HEK293 (cell line): ENCODE measurements at regions not wholly inside any gene's neighbourhood (a gene's known extent, or its start where the extent isn't known, plus 50 kb on each side); places are given as distances from the start of the nearest gene placed in this dataset.

Experiments
- CTCF ChIP-seq: fragments of 450-650 bp; formaldehyde crosslinking; IDR thresholded peaks from 2 replicates; pipeline ENCODE4 v1.5.1; 2016; ENCODE audit warnings: missing biosample characterization, missing genetic modification characterization
- KLF9 ChIP-seq: fragments of 450-650 bp; formaldehyde crosslinking; IDR thresholded peaks from 2 replicates; pipeline ENCODE4 v1.5.1; 2016; ENCODE audit warnings: missing biosample characterization, missing genetic modification characterization, low read depth
- MYNN ChIP-seq: fragments of 450-650 bp; formaldehyde crosslinking; IDR thresholded peaks from 2 replicates; pipeline ENCODE4 v1.5.1; 2016; ENCODE audit warnings: missing biosample characterization, missing genetic modification characterization, borderline replicate concordance
- RBAK ChIP-seq: fragments of 450-650 bp; formaldehyde crosslinking; IDR thresholded peaks from 2 replicates; pipeline ENCODE4 v1.5.1; 2016; ENCODE audit warnings: missing biosample characterization, missing genetic modification characterization
- YY1 ChIP-seq: fragments of 450-650 bp; formaldehyde crosslinking; IDR thresholded peaks from 2 replicates; pipeline ENCODE4 v1.5.1; 2018; ENCODE audit warnings: missing biosample characterization, missing genetic modification characterization
- ZBTB21 ChIP-seq: fragments of 450-650 bp; formaldehyde crosslinking; IDR thresholded peaks from 2 replicates; pipeline ENCODE4 v1.5.1; 2017; ENCODE audit warnings: missing biosample characterization, missing genetic modification characterization
- ZFP3 ChIP-seq: fragments of 450-650 bp; formaldehyde crosslinking; IDR thresholded peaks from 2 replicates; pipeline ENCODE4 v1.5.1; 2016; ENCODE audit warnings: low read depth, missing biosample characterization, missing genetic modification characterization
- ZNF121 ChIP-seq: fragments of 450-650 bp; formaldehyde crosslinking; IDR thresholded peaks from 2 replicates; pipeline ENCODE4 v1.5.1; 2016; ENCODE audit warnings: missing biosample characterization, missing genetic modification characterization
- ZNF23 ChIP-seq: fragments of 450-650 bp; formaldehyde crosslinking; IDR thresholded peaks from 2 replicates; pipeline ENCODE4 v1.5.1; 2016; ENCODE audit warnings: missing biosample characterization, missing genetic modification characterization, borderline replicate concordance
- ZNF398 ChIP-seq: fragments of 450-650 bp; formaldehyde crosslinking; IDR thresholded peaks from 2 replicates; pipeline ENCODE4 v1.5.1; 2017; ENCODE audit warnings: missing biosample characterization, missing genetic modification characterization
- ZNF571 ChIP-seq: fragments of 450-650 bp; formaldehyde crosslinking; IDR thresholded peaks from 2 replicates; pipeline ENCODE4 v1.5.0; 2017; ENCODE audit warnings: missing biosample characterization, missing genetic modification characterization
- ZNF837 ChIP-seq: fragments of 450-650 bp; formaldehyde crosslinking; IDR thresholded peaks from 2 replicates; pipeline ENCODE4 v1.5.1; 2016; ENCODE audit warnings: missing biosample characterization, missing genetic modification characterization
- TF ChIP-seq, protein P1 (sequence below): fragments of 450-650 bp; formaldehyde crosslinking; optimal IDR thresholded peaks from 2 replicates; pipeline ENCODE3; 2016; ENCODE audit warnings: missing biosample characterization, mild to moderate bottlenecking, missing genetic modification characterization
- TF ChIP-seq, protein P2 (sequence below): fragments of 450-650 bp; IDR thresholded peaks from 2 replicates; pipeline ENCODE4 v1.5.1; 2018; ENCODE audit warnings: missing biosample characterization, mild to moderate bottlenecking, missing genetic modification characterization

DNA sequence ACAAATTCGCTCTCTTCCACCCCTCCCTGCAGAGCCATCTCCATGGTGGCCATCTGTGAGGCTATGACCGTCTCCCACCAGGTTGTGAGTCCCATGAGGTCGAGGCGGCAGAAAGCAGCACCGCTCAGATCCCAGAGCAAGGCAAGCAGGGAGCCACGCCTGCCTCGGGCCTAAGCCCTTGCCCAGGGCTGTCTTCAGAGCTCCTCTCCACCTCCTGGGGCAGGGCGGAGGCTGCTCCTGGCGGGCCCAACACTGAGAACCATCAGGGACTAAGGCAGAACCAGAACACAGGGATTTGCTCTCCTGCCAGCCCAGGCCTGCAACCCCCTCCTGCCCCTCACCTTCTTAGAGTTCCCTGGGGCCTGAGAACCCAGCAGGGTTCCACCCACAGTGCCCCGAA, 80.9 kb upstream of the WNT11 start:
- TF ChIP-seq KLF9 (no peak), ZNF398 (tag by site-specific recombination) (no peak), CTCF (tag by site-specific recombination) (no peak), ZNF571 (tag by site-specific recombination) (no peak), ZNF23 (no peak), YY1 (no peak), MYNN (tag by site-specific recombination) (no peak), ZBTB21 (tag by site-specific recombination) (no peak), ZFP3 (no peak), ZNF837 (tag by site-specific recombination) (no peak), ZNF121 (tag by site-specific recombination) (no peak), RBAK (tag by site-specific recombination) (no peak)
- TF ChIP-seq, protein P1, sequence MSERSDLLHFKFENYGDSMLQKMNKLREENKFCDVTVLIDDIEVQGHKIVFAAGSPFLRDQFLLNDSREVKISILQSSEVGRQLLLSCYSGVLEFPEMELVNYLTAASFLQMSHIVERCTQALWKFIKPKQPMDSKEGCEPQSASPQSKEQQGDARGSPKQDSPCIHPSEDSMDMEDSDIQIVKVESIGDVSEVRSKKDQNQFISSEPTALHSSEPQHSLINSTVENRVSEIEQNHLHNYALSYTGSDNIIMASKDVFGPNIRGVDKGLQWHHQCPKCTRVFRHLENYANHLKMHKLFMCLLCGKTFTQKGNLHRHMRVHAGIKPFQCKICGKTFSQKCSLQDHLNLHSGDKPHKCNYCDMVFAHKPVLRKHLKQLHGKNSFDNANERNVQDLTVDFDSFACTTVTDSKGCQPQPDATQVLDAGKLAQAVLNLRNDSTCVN (tag by site-specific recombination) = no peak
- TF ChIP-seq, protein P2, sequence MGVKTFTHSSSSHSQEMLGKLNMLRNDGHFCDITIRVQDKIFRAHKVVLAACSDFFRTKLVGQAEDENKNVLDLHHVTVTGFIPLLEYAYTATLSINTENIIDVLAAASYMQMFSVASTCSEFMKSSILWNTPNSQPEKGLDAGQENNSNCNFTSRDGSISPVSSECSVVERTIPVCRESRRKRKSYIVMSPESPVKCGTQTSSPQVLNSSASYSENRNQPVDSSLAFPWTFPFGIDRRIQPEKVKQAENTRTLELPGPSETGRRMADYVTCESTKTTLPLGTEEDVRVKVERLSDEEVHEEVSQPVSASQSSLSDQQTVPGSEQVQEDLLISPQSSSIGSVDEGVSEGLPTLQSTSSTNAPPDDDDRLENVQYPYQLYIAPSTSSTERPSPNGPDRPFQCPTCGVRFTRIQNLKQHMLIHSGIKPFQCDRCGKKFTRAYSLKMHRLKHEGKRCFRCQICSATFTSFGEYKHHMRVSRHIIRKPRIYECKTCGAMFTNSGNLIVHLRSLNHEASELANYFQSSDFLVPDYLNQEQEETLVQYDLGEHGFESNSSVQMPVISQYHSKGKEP (tag by site-specific recombination) = no peak
